Transverse colon (tissue), 4 donors: ENCODE measurements at regions not wholly inside any gene's neighbourhood (a gene's known extent, or its start where the extent isn't known, plus 50 kb on each side); places are given as distances from the start of the nearest gene placed in this dataset.
A peak's percentile ranks its signal among the peaks of the same experiment; 100 is the strongest.

Experiments
- DNase-seq: peaks from one replicate; pipeline ENCODE4 v3.0.0-alpha.2; 2019
- H3K27ac ChIP-seq, 4 donors: fragments of 200-600 bp; sonication (generic); 2 replicates each; pipeline ENCODE4 v1.5.1; 2016 to 2018; ENCODE audit warnings: inconsistent platforms in 4 of 4
- H3K27me3 ChIP-seq: fragments of 200-600 bp; sonication (generic); 2 replicates; pipeline ENCODE4 v1.5.1; 2017; ENCODE audit warnings: inconsistent platforms
- H3K36me3 ChIP-seq, 4 donors: fragments of 200-600 bp; sonication (generic); 2 replicates each; pipeline ENCODE4 v1.5.1; 2017 to 2019; ENCODE audit warnings: inconsistent platforms in 4 of 4
- H3K4me1 ChIP-seq, 4 donors: fragments of 200-600 bp; sonication (generic); 2 replicates each; pipeline ENCODE4 v1.5.1; 2017 to 2020; ENCODE audit warnings: inconsistent platforms in 4 of 4
- H3K4me3 ChIP-seq, 4 donors: fragments of 200-600 bp; sonication (generic); 1 replicate in 1 of 4; 2 replicates in 3 of 4; pipeline versions ENCODE4 v1.5.1 to v1.6.1; 2017 to 2019; ENCODE audit warnings: inconsistent platforms in 4 of 4
- H3K9me3 ChIP-seq, 2 donors: fragments of 200-600 bp; sonication (generic); 2 replicates each; pipeline ENCODE4 v1.5.1; 2017 to 2019; ENCODE audit warnings: inconsistent platforms in 2 of 2
- EP300 ChIP-seq: sonication (generic); formaldehyde crosslinking; IDR thresholded peaks from one replicate; pipeline ENCODE4 v1.6.1; 2017; ENCODE audit warnings: antibody characterized with exemption, low read depth
- POLR2A ChIP-seq: fragments of 450-650 bp; IDR thresholded peaks from one replicate; pipeline ENCODE4 v1.6.1; 2016; ENCODE audit warnings: antibody characterized with exemption, mild to moderate bottlenecking, moderate library complexity
- POLR2AphosphoS5 ChIP-seq, 3 donors: sonication (generic); formaldehyde crosslinking; IDR thresholded peaks; one replicate each; pipeline ENCODE4 v1.6.1; 2016; ENCODE audit warnings: antibody characterized with exemption in 3 of 3
- WGBS, 2 donors: methylation state at CpG; one replicate each; pipeline ENCODE4 v1.1.5; 2018; ENCODE audit warnings: low coverage in 1 of 2; 5-methylcytosine and 5-hydroxymethylcytosine counted together
- in situ Hi-C, 4 donors: fragments of 200-750 bp; cut with MboI; loops; one replicate each; pipeline versions ENCODE4 v1.15.0 to v1.15.1; 2017; ENCODE audit warnings: low sequenced_read_pairs in 3 of 4, low pct_ligation_motif_present in 1 of 4, low pct_unique_long_range_greater_than_20kb in 1 of 4
- intact Hi-C: fragments of 100-400 bp; cut with DNase I; formaldehyde crosslinking; loops from one replicate; pipeline ENCODE4 v1.15.1; 2023; ENCODE audit warnings: low total_unique reads
- TF ChIP-seq, protein P1 (sequence below), 5 experiments: fragments of 200-600 bp in 3 of 5; fragments of 450-650 bp in 2 of 5; sonication (generic) in 3 of 5; IDR thresholded peaks; 1 replicate in 2 of 5; 2 replicates in 3 of 5; pipeline ENCODE4 v1.5.1; 2016 to 2017; ENCODE audit warnings: antibody characterized with exemption in 5 of 5, inconsistent platforms in 3 of 5, mild to moderate bottlenecking in 2 of 5, moderate library complexity in 1 of 5

DNA sequence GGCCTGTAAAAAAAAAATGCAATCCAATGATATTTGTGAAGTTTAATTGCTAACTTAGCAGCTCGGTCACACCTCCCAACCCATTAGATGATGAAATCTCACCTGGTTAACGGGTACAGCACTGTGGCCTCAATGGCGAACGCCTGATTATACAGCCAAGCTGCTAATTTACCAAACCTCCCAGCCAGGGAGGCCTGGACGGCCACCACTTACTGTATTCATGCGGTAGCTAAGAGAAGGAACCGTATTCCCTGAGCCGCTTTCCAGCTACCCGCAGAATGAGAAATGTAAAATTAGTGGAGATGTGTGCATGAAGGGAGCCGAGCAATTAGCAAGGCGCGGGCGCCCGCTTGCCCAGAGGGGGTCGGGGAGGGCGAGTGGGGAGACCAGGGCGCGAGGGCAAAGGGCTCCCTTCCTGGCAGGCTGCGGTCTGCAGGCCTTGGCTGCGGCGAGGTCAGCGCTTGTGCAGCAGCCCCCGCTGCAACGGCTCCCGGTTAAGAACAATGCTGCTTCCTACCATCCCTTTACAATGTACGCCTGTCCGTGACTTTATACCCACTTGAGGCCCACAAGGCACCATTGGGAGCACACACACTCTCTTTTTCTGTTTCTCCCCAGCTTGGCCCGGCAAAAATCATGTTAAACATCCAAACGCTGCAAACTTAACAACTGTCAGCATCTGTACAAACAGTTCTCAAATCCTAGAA, 70.4 kb upstream of the TBCA start:
- in situ Hi-C loops, result no loop called here

DNA sequence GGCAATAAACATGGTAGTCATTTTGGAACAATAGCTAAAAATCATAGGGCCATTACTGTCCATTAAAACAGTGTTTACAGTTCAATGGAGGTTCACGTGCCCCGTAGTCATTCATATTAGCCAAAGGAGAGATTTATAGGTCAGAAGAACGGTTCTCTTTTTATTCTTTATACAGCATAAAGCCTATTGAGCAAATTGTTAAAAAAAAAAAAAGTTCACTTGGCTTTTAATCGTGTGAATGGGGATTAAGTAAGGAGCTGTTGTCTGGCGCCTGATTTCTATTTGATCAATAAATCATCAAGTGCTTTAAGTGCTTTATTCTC, 69.1 kb upstream of the TBCA start:
- H3K27me3 ChIP-seq, result peaks cover 68% of the 10 kb centered on the region
- H3K4me1 ChIP-seq, result peaks cover 0 to 16% (median 8%) of the 10 kb centered on the region in 4 donors
- H3K4me3 ChIP-seq, result peak overlapping the region in 1 of 4 donors; percentile 60
- H3K36me3 ChIP-seq, result no peaks in the 10 kb centered on the region
- DNase-seq, result no peak
- intact Hi-C loops, result no loop called here
- in situ Hi-C loops, result no loop called here
- TF ChIP-seq POLR2A, result no peak
- TF ChIP-seq, protein P1, sequence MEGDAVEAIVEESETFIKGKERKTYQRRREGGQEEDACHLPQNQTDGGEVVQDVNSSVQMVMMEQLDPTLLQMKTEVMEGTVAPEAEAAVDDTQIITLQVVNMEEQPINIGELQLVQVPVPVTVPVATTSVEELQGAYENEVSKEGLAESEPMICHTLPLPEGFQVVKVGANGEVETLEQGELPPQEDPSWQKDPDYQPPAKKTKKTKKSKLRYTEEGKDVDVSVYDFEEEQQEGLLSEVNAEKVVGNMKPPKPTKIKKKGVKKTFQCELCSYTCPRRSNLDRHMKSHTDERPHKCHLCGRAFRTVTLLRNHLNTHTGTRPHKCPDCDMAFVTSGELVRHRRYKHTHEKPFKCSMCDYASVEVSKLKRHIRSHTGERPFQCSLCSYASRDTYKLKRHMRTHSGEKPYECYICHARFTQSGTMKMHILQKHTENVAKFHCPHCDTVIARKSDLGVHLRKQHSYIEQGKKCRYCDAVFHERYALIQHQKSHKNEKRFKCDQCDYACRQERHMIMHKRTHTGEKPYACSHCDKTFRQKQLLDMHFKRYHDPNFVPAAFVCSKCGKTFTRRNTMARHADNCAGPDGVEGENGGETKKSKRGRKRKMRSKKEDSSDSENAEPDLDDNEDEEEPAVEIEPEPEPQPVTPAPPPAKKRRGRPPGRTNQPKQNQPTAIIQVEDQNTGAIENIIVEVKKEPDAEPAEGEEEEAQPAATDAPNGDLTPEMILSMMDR (IDR thresholded peaks at IDR 0.05), result no peak
- TF ChIP-seq POLR2AphosphoS5 (IDR thresholded peaks at IDR 0.05), result no peak
- TF ChIP-seq EP300, result no peak
- H3K27ac ChIP-seq, result no peak overlapping the region
- no peaks in the 10 kb centered on the region for H3K9me3 ChIP-seq
- 52 to 65% methylated on average over 5 of the region's 5 CpGs for WGBS, 2 donors

More for the DNA sequence above, 70.4 kb upstream of the TBCA start:
- DNase-seq, result no peak
- WGBS, 2 donors, result 82 to 84% methylated on average over 4 to 29 of the region's 29 CpGs
- H3K36me3 ChIP-seq, result no peaks in the 10 kb centered on the region
- no peaks in the 10 kb centered on the region for H3K9me3 ChIP-seq
- intact Hi-C loops, result no loop called here
- TF ChIP-seq POLR2A, result no peak
- no peak for TF ChIP-seq POLR2AphosphoS5 (IDR thresholded peaks at IDR 0.05)
- TF ChIP-seq, protein P1 (IDR thresholded peaks at IDR 0.05), result no peak
- TF ChIP-seq EP300, result no peak
- peaks cover 0 to 16% (median 11%) of the 10 kb centered on the region in 4 donors for H3K4me1 ChIP-seq
- no peak overlapping the region for H3K4me3 ChIP-seq
- no peak overlapping the region for H3K27ac ChIP-seq
- peaks cover 72% of the 10 kb centered on the region for H3K27me3 ChIP-seq

DNA sequence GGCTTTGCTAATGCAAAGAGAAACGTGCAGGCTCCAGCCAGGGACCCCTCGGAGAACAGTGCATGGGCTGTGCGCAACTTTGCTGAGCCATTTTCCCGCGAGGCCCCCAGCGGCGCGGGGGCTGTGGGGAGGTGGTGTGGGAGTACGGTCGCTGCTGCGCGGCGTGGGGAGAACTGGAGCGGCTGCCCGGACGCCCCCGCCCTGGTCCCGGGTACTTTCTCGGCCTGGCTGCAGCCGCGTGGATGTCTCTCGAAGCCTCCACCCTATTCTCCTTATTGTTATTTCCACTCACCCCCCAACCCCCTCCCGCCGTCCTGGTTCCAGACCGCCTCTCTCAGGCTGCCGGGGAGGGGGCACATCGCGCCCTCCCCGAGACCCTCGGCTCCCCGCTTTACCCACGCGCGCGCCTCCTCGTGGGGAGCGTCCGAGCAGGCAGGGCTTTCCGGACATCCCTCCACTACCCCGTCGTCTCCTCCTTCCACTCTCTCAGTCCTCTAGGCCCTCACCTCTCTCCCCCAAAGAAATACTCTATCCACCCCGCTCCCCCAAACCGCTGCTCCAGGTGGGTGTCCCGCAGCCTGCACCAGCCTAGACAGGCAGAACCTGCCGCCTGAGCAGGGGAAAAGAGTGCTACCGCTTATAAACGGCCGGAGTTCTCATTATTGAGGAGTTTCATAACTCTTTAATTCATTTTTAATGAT, 68.6 kb upstream of the TBCA start:
- in situ Hi-C loops, result no loop called here
- Histone ChIP-seq H3K27ac (peak overlapping the region in 1 of 4 donors; percentile 14), H3K36me3 (no peaks in the 10 kb centered on the region), H3K27me3 (peaks cover 73% of the 10 kb centered on the region), H3K9me3 (no peaks in the 10 kb centered on the region), H3K4me1 (peaks cover 0 to 16% (median 8%) of the 10 kb centered on the region in 4 donors), H3K4me3 (peak overlapping the region; percentile 1 to 60 (median 31))
- intact Hi-C loops, result no loop called here
- no peak for DNase-seq
- 12 to 25% methylated on average over 6 to 48 of the region's 48 CpGs for WGBS, 2 donors
- no peak for TF ChIP-seq POLR2A
- no peak for TF ChIP-seq POLR2AphosphoS5 (IDR thresholded peaks at IDR 0.05)
- TF ChIP-seq, protein P1 (IDR thresholded peaks at IDR 0.05), result peak in 1 of 5 experiments; percentile 16

DNA sequence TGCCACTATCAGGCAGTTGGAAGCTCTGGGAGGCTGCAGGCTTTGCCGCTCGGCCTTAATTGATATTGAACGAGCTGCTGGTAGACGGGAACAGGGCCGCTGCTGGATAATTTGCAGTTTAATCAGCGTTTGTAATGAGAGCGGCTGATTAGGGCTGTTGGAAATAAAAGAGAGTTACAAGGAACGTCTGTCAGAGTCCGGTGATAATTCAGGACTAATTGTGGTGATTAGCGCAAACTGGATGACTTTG, 68.2 kb upstream of the TBCA start:
- Histone ChIP-seq H3K9me3 (no peaks in the 10 kb centered on the region), H3K4me3 (peak overlapping the region; percentile 1 to 60 (median 31)), H3K27me3 (peaks cover 73% of the 10 kb centered on the region), H3K27ac (peak overlapping the region in 1 of 4 donors; percentile 14), H3K36me3 (no peaks in the 10 kb centered on the region), H3K4me1 (peaks cover 0 to 16% (median 8%) of the 10 kb centered on the region in 4 donors)
- intact Hi-C loops, result no loop called here
- DNase-seq, result no peak
- TF ChIP-seq POLR2A (no peak), EP300 (no peak), POLR2AphosphoS5 (IDR thresholded peaks at IDR 0.05) (no peak)
- TF ChIP-seq, protein P1 (IDR thresholded peaks at IDR 0.05), result no peak
- WGBS, 2 donors, result 0 to 9% methylated on average over 10 of the region's 10 CpGs
- in situ Hi-C loops, result no loop called here
